Epidermal melanocyte (primary cell): ENCODE measurements at regions not wholly inside any gene's neighbourhood (a gene's known extent, or its start where the extent isn't known, plus 50 kb on each side); places are given as distances from the start of the nearest gene placed in this dataset.

Source experiments
- DNase-seq: peaks from one replicate; pipeline ENCODE4 v3.0.0; 2011; ENCODE audit warnings: low spot score; ENCODE audit not compliant: insufficient read length

DNA sequence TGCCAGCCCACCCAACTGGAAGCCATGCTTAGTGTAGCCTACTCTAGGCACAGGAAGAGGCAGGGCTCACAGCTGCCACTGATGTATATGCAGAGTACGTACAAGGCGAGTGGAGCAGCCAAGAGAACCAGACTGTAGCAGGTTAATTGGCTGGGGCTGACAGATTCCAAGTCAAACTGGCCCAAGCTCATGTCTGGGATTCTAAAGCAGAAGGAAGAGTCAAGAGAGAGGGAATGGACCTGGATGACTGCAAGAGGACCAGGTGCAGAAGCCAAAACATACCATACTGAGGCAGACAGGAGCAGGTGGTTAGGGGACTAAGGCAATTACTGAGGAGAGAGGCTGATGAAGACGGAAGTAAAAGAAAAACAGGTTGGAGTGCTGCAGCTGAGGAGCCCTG is 51.3 kb upstream of the LRRN2 start:
- DNase-seq, result no peak

DNA sequence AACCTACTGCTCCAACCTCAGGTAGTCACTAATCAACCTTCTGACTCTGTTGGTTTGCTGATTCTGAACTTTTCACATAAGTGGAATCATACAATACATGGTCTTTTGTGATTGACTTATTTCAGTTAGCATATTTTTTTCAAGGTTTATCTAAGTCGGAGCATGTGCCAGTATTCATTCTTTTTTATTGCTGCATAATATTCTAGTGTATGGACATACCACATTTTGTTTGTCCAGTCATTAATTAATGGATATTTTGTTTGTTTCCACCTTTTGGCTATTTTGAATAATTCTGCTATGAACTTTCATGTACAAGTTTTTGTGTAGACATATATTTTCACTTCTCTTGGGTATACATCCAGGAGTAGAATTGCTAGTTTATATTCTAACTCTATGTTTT is 53.0 kb upstream of the LRRN2 start:
- no peak for DNase-seq

DNA sequence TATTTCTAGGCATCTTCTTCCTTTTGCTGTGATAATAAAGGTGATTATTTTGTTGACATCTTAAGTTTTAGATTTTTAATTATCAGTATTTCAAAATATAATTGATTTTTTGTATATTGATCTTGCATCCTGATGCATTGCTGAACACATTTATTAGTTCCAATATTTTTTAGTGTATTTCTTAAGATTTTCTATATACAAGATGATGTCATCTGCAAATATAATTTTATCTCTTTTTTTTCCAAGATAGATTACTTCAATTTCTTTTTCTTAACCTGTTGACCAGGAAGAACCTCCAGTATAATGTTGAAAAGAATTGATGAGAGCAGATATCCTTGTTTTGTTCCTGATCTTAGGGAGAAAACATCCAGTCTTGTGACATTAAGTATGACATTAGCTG is 54.8 kb upstream of the LRRN2 start:
- DNase-seq, result no peak

DNA sequence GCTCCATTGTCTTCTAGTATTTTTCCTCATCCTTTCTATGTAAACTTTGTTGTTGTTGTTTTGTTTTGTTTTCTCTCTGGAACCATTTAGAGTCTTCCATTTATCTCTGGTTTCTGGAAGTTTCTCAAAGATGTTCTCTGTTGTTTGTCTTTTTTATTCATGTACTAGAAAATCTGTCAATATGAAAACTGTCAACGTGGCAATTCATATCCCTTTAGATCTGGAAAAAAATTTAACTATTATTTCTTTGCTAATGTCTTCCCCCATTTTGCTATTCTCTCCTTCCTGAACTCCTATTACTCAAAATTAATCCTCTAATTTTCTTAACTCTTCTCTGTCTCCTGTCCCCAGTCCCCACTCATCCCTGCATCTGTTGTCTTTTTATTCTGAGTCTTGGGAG is 55.9 kb upstream of the LRRN2 start:
- no peak for DNase-seq

DNA sequence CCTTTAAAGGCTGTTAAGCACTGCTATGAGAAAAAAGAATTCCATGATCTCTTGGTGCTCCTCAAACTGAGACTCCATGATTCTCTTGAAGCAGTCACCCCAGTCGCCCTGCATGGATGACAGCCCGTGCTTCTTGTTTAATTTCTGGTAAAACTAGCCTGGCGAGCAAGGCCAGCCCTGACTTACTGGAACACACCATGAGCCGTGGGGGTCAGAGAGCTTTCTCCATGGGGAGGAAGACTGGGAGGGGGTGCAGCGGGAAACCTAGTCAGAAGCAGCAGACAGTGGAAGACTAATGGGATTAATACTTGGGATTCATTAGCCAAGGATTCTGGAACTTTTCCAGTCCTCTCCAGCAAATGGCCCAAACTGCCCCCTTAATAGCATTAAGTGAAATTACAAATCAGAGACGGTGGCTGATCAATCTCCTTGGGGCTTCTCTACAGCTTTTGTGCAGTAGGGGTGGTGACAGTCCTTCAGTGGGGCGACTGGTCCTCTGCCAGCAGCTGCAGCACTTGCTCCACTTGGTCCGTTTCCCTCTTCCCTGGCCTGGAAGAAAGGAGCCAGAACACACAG is 57.2 kb upstream of the LRRN2 start:
- no peak for DNase-seq

DNA sequence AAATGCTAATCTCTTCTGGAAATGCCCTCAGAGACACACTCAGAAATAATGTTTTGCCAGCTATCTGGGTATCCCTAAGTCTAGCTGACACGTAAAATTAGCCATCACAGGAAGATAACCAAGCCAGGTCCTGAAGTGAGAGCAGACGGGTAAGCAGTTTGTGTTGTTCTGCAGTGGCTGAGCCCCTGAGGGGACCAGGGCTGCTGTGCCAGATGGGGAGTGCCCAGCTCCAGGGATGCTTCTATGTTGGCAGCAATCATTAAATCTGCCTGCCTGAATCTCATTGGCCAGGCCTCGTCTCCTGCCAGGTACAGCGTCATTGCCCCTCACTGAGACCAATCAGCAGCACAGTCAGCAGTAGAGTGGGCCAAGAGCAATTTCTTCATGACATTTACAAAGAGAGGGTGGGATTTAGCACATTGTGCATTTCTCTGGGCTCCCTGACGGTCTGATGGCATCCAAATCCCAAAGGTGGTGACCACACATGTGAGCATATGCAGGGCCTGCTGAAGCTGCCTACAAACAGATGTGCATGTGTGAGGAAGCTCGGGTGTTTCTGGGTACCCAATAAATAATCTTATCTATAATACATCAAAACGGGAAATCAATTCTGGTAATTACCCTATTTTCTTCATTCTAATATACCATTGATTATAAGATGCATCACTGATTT is 58.7 kb upstream of the LRRN2 start:
- no peak for DNase-seq

DNA sequence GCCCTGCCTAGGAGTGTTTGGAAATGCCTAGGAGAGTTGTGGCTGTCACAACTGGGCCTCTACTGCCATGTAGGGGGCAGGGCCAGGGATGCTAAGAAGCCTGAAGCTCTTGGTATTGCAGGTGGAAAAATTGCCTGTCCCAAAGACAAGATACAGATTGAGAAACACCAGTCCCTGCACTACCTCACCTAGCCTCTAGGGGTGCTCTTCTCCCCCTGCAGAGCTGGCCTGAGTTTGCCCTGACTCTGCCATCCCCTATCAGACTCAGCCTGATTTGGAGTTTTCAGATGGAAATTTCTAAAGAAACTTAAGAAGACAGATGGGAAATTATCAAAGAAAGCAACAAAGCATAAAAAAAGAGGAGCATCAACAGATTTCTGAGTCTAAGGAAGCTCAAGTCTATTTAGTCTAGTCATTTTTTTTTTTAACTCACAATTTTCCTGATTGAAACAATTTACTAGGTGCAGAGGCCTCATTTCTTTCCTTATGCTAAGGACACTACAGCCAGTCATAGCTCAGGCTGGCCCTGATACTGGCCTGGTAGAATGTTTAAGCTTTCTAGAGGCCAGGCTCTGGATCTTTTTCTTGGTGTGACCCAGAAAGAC is 61.4 kb upstream of the LRRN2 start:
- no peak for DNase-seq

DNA sequence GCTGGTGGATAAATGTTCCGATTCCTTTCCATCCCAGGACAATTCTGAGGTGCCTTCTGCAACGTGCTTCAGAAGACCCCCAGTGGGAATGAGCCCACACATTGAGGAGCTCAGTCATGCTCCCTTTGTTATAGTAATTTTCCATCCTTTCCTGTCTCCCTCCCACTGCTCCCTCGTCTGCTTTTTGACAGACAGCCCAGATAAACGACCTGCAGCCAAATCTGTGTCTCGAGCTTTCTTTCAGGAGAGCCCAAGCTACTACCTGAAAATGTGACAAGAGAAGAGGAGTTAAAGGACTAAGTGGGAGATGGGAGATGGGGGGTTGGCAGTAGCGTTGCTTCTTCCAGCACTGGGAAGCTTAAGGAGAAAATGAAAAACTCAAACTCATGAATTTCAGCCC is 65.9 kb upstream of the LRRN2 start:
- no peak for DNase-seq

DNA sequence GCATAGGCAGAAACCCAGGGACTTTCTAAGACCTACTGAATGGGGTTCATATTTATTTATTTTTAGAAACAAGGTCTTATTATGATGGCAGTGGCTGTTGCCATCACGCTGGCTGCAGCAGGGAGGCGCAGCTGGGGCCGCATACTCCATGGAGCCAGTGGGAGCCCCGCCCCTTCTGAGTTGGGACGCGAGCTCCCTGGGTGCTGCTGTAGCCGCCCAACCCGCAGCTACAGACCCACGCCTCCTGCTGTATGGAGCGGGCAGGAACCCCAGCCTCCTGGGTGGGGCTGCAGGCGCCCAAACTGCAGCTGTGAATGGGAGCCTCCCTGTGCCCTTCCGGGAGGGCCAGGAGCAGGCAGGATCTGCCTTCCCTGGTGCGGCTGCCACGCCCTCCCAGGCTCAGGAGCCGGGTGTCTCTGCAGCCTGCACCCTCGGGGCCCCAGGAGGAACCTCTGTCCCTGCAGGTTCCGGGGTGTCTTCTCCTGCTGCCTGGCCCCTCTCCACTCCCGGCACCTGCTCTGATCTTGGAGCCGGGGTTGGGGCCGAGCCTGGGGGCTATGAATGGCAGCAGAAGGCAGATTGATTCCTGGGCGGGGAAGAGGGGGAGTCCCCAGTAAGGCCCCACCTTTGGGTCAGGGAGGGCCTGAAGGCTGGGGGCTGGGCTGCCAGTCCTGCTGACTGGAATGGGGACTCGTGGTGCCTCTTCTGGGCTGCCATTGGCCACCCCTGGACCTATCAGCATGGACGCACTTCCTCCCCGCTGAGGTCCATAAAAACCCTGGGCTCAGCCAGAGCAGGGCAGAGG is 66.5 kb upstream of the LRRN2 start:
- no peak for DNase-seq

DNA sequence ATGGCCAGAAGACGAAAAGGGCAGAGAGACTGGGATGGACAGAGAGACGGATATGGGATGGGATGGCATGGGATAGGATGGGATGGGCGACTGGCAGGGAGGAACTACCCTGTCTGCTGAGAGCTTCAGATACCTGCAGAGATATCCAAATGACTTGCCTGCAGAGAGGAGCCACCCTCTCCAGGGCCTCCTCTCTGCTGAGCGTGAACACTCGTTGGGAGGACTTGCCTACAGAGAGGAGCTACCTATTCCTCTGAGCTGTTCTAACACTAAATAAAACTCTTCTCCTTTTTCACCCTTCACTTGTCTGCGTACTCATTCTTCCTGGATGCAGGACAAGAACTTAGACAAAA is 67.1 kb upstream of the LRRN2 start:
- no peak for DNase-seq

DNA sequence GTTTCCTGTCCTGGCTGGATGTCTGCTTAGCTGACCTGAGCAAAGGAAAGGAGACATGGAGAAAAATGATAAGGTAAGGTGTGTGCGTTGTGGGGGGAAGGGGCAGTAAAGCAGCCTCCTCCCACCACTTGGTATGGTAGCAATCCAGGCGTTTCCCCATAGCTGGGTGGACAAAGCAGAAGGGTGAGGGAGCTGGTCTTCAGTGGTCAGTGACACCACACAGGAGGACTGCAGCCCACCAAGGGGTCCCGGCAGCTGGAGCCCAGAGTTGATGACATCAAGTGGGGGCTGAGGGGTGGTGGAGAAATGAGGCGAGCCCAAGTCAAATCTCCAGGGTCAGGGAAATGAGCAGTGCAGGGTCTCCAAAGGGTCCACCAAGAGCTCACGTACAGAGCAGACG is 69.3 kb upstream of the LRRN2 start:
- no peak for DNase-seq

DNA sequence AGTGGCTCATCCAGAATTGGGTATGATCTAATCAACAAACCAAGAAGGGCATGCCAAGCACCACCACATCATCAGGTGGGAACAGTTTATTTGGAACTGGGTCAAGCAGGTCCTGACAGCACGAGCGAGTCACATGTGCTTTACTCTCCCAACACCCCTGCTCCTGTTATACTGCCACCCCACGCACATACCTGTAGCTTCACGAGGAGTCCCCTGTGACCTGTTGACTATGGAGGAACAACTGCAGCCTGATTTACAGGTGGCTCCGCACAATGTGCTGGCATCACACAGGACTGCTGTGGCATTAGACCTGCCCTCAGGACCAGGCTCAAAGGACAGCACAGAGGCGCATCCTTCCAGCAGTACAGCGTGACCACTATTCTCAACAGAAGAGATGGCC is 70.8 kb upstream of the LRRN2 start:
- DNase-seq, result no peak

DNA sequence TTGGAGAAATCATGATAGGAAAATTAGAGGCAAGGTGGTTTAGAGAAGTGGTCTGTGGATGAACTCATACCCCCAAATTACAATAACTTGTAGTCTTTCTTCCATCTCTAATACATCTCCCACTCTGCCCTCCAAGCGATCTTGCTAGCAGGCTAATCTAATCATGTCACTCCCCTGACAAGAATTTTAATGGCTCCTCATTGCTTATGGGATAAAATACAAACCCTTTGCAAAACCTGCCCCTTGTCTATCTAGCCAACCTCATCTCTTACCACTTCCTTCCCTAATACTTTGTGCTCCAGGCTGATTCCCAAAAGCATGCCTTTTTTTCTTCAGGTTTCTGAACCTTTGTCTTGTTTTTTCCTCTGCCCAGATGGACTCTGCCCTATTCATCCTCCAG is 71.3 kb upstream of the LRRN2 start:
- no peak for DNase-seq

DNA sequence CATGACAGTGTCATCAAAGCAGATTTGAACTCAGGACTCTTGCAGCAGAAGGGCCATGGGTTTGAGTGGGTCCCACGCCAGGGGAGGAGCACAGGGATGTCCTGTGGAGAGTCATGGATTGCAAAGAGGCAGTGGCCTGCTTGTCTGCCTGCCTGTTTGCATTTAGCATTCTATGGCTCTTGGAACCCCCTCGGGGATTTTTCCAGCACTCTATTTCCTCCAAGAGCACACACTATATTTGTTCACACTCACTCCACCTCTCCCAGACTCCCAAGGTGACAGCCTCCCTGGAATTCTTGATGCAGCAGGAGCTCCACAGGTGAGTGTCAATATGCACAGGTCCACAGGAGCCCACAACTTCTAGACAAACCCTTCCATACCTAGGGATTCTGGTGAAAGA is 73.1 kb upstream of the LRRN2 start:
- no peak for DNase-seq

DNA sequence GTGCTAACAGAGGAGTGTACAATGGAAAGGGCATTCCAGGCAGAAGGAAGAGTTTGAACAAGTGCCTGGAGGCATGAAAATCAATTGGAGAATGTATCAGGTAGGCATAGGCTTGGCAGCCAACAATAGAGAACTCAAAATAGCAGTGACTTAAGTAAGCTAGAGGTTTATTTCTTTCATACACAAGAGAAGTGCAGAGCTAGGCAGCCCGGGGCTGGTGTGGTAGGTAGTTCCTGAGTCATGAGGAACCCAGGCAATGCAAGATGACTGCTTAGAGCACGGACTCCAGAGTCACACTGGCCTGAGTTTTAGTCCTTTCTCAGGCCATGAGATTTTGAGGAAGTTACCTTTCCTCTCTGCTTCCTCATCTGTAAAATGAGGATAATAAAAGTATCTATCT is 74.8 kb upstream of the LRRN2 start:
- DNase-seq, result no peak

DNA sequence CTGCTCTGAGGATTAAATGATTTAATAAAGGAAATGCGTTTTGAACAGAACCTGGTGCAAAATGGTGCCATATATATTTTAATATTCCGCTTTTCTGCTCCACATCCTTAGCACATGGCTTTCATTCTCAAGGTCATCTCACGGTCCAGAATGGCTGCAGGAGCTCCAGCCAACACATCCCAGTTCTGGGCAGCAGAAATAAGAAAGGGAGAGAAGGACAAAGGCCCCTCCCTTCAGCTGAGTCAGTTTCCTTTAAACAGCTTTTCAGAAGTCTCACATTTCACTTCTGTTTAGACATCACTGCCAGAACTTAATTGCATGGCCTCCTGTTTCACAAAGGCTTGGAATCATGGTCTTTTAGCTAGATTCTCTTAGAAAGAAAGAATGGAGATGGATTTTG is 75.2 kb upstream of the LRRN2 start:
- no peak for DNase-seq

DNA sequence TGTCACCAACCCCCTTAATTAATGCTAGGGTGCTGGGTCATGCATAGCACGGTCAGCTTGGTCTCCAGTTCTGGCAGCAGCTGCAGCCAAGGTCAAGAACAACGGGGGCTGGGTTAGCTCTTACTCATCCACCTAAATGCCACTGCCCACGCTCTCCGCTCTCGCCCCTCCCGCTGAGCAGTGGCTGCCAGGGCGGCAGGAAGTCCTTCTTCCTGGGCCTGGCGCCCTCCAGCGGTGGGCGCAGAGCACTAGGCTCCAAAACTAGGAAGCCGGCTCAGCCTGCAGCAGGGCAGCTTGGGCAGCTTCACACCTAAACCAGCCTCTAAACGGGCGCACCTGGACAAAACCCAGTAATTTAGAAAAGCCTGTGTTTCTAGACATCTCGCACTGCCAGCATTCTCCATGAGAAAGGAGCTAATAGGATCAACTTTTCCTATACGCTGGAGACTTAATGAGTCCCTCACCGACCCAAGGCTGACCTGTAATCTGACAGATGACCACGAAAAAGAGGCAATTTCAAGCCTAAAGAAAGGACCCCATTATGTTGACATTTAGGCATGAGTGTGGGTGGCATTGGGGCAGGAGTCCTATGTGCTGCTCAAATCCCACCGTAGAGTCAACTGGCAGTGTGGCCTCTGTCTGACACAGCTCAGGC is 78.4 kb upstream of the LRRN2 start:
- DNase-seq, result no peak

DNA sequence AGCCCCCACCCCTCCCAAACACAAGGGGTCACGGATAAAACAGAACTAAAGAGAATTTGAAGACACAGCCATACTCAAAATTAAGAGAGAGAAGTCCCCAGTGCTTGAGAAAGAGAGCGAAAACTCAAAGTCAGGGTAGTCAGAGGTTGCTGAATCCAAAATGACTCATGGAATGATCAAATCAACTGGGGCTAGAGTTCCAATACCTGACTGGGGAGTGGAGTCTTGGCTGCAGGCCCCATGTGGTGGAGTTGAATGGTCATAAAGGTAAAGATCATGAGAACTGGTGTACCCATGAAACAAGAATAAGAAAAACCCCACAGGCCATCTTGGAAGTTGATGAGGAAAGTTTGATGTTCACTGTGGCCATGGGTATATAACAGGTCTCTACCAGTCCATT is 84.5 kb upstream of the LRRN2 start:
- DNase-seq, result no peak

DNA sequence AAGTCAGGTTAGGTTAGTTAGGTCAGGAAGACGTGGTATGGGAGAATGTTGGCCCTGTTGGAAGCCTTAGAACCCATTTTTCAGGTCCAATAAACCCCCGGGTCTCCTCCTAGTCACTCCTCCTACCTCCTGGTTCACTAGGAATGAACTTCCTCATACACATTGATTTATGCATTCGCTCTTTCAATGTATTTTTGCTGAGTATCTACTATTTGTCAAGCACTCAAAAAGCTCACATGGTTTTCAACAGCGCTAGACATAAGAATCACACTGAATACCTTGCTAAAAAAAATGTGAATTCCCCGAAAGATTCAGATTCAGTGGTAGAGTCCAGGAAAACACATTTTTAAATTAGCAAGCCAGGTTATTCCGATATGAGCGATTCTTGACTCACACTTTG is 85.8 kb upstream of the LRRN2 start:
- no peak for DNase-seq

DNA sequence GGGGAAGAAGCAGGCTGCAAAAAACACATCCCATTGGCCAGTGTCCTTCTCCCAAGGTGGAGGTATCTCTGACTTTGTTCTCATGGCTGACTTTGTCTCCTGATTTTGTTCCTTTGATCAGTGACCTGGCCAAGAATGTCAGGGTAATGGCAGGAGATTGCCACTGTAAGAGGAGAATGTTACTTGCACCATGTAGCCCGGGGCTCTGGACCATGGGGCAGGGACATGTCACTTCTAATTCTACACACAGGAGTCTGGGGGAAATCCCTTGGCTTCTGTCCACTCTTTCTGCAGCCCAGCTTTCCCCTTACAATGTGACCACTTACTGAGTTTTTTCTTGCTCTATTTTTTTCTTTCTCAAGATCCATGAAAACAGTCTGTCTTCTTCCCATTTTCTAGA is 87.7 kb upstream of the LRRN2 start:
- no peak for DNase-seq

DNA sequence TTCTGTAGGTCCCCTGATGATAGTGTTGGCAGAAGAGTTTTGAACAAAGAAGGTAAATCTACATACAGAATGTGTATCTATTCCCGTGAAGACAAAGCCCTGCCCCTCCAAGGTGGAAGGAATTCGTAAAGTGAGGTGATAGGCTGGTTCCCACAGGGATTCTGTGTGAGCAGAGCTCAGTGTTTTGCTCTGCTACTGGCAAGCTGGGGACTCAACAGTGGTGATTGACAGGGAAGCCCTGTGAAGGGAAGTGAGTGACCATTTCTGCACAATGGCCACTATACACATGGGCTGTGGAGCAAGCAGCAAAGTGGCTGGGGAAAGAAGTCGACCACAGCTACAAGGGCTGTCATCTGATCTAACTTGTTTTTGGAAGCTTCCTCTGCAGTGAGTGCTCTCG is 90.0 kb upstream of the LRRN2 start:
- no peak for DNase-seq

DNA sequence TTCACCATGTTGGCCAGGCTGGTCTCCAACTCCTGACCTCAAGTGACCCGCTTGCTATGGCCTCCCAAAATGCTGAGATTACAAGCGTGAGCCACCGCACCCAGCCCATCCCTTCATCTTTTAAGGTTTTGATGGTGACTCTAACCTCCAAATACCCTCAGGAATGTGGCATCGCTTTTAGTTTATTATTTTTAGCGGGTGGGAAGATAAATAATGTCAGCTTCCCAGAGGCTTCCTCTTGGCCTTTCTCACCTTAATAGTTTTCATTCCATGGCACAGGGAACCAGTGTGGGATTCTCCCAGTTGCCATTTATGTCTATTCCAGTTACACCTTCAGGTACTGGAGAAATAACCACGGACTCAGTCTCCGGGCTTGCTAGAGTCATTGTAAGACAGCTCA is 92.1 kb upstream of the LRRN2 start:
- no peak for DNase-seq
